B cell (primary cell): ENCODE measurements at regions not wholly inside any gene's neighbourhood (a gene's known extent, or its start where the extent isn't known, plus 50 kb on each side); places are given as distances from the start of the nearest gene placed in this dataset.

ENCODE experiments used
- ATAC-seq: fragments of 200-7000 bp; cut with Tn5 transposase; one replicate; pipeline ENCODE4 v1.10.0; 2021; ENCODE audit warnings: low read depth, mild to moderate bottlenecking, moderate number of reproducible peaks, moderate library complexity
- CTCF ChIA-PET: fragments of 350-600 bp; sonication (Branson Sonifier 250); formaldehyde crosslinking; loops from one replicate; lab custom pipeline; 2021; ENCODE audit warnings: antibody characterized with exemption, inconsistent platforms; lab: Charles Lee
- POLR2A ChIA-PET: fragments of 350-600 bp; sonication (Branson Sonifier 250); formaldehyde crosslinking; loops from one replicate; lab custom pipeline; 2021; ENCODE audit warnings: antibody characterized with exemption; lab: Charles Lee
- DNase-seq: peaks from one replicate; pipeline ENCODE4 v3.0.0; 2013
- H2AFZ ChIP-seq: 2 replicates; pipeline ENCODE4 v1.6.1; 2012; ENCODE audit warnings: mild to moderate bottlenecking, low read depth, low read length; ENCODE audit not compliant: insufficient read depth, poor library complexity, severe bottlenecking
- H3K27ac ChIP-seq, 2 donors: 1 replicate in 1 of 2; 2 replicates in 1 of 2; pipeline ENCODE4 v1.5.1; 2012 to 2013; ENCODE audit warnings: low read length in 2 of 2, mild to moderate bottlenecking in 2 of 2, moderate library complexity in 1 of 2
- H3K27me3 ChIP-seq, 4 experiments: fragments of 200-600 bp in 1 of 4; sonication (generic) in 1 of 4; replicated peaks in 1 of 4; 1 replicate in 2 of 4; 2 replicates in 2 of 4; pipeline versions ENCODE4 v1.6.1 to v1.7.0; 2013 to 2016; ENCODE audit warnings: low read length in 3 of 4, mild to moderate bottlenecking in 2 of 4, mixed read lengths in 1 of 4, moderate library complexity in 1 of 4; ENCODE audit not compliant: insufficient read depth in 4 of 4, control insufficient read depth in 3 of 4; ENCODE audit errors: control extremely low read depth in 1 of 4
- H3K36me3 ChIP-seq, 2 experiments: replicated peaks in 1 of 2; 1 replicate in 1 of 2; 2 replicates in 1 of 2; pipeline versions ENCODE4 v1.6.1 to v1.7.1; 2013; ENCODE audit warnings: low read length in 1 of 2; ENCODE audit not compliant: insufficient read depth in 2 of 2, control insufficient read depth in 1 of 2; ENCODE audit errors: control extremely low read depth in 1 of 2, extremely low read depth in 1 of 2
- H3K4me1 ChIP-seq, 2 donors: fragments of 200-600 bp in 1 of 2; sonication (generic) in 1 of 2; 1 replicate in 1 of 2; 2 replicates in 1 of 2; pipeline versions ENCODE4 v1.5.1 to v1.6.1; 2013 to 2017; ENCODE audit warnings: low read length in 2 of 2; ENCODE audit not compliant: control insufficient read depth in 2 of 2, insufficient read depth in 2 of 2
- H3K4me2 ChIP-seq: replicated peaks from 2 replicates; pipeline ENCODE3; 2012; ENCODE audit warnings: mild to moderate bottlenecking, low read depth, low read length; ENCODE audit not compliant: poor library complexity, severe bottlenecking
- H3K4me3 ChIP-seq, 5 experiments: fragments of 200-600 bp in 1 of 5; sonication (generic) in 1 of 5; 1 replicate in 3 of 5; 2 replicates in 2 of 5; pipeline versions ENCODE4 v1.5.1 to v1.7.0; 2011 to 2016; ENCODE audit warnings: low read length in 4 of 5, mild to moderate bottlenecking in 4 of 5, low read depth in 2 of 5, control low read depth in 1 of 5, moderate library complexity in 1 of 5; ENCODE audit not compliant: insufficient read depth in 1 of 5; ENCODE audit errors: control extremely low read depth in 1 of 5, extremely low read depth in 1 of 5
- H3K79me2 ChIP-seq: fragments of 200-600 bp; sonication (generic); one replicate; pipeline ENCODE4 v1.6.0; 2016; ENCODE audit warnings: low read length; ENCODE audit not compliant: control insufficient read depth, insufficient read depth
- H3K9ac ChIP-seq: fragments of 200-600 bp; sonication (generic); 2 replicates; pipeline ENCODE4 v1.6.1; 2017; ENCODE audit warnings: mild to moderate bottlenecking, low read length, moderate library complexity
- H3K9me3 ChIP-seq, 3 donors: one replicate each; pipeline versions ENCODE4 v1.6.1 to v1.7.1; 2013; ENCODE audit warnings: low read length in 2 of 3; ENCODE audit not compliant: control insufficient read depth in 2 of 3, insufficient read depth in 1 of 3; ENCODE audit errors: control extremely low read depth in 1 of 3
- H4K20me1 ChIP-seq: 2 replicates; pipeline ENCODE4 v1.6.0; 2012; ENCODE audit warnings: mild to moderate bottlenecking, low read length; ENCODE audit not compliant: insufficient read depth, control insufficient read depth, poor library complexity, severe bottlenecking
- H3K27ac Mint-ChIP-seq: one replicate; pipeline ENCODE4 v1.8.0; 2021; ENCODE audit warnings: mixed read lengths
- H3K27me3 Mint-ChIP-seq: one replicate; pipeline ENCODE4 v1.8.0; 2021; ENCODE audit warnings: mixed read lengths
- H3K4me1 Mint-ChIP-seq: one replicate; pipeline ENCODE4 v1.8.0; 2021; ENCODE audit warnings: mixed read lengths
- H3K4me3 Mint-ChIP-seq: one replicate; pipeline ENCODE4 v1.8.0; 2021; ENCODE audit warnings: mixed read lengths
- H3K9me3 Mint-ChIP-seq: one replicate; pipeline ENCODE4 v1.8.0; 2022; ENCODE audit warnings: mixed read lengths; ENCODE audit not compliant: insufficient read depth
- CTCF ChIP-seq: fragments of 200-600 bp; IDR thresholded peaks from one replicate; pipeline ENCODE4 v1.8.0; 2022; ENCODE audit warnings: antibody characterized with exemption, mild to moderate bottlenecking
- EZH2 ChIP-seq: IDR thresholded peaks from 2 replicates; pipeline ENCODE4 v1.6.1; 2012; ENCODE audit warnings: borderline replicate concordance, low read depth, mild to moderate bottlenecking, moderate library complexity, low read length; ENCODE audit not compliant: insufficient read depth, poor library complexity, severe bottlenecking
- WGBS: methylation state at CpG from one replicate; pipeline ENCODE4 v1.1.5; 2013; ENCODE audit warnings: missing lambda C conversion rate; ENCODE audit not compliant: insufficient coverage; 5-methylcytosine and 5-hydroxymethylcytosine counted together
- intact Hi-C: fragments of 100-400 bp; cut with micrococcal nuclease; formaldehyde crosslinking; loops from one replicate; pipeline ENCODE4 v1.10.0; 2022

GRCh38 chr4:116588783-116589182 is 496.6 kb downstream of the TRAM1L1 start:
- Histone ChIP-seq H3K9ac (no peak overlapping the region), H4K20me1 (no peaks in the 10 kb centered on the region), H3K27ac (no peak overlapping the region), H3K79me2 (no peaks in the 10 kb centered on the region), H3K4me2 (no peak overlapping the region), H3K36me3 (no peaks in the 10 kb centered on the region), H3K27me3 (no peaks in the 10 kb centered on the region), H2AFZ (no peak overlapping the region), H3K9me3 (no peaks in the 10 kb centered on the region), H3K4me1 (no peaks in the 10 kb centered on the region), H3K4me3 (no peak overlapping the region)
- no peak for ATAC-seq
- no peak for DNase-seq
- H3K4me1 Mint-ChIP-seq, result no peaks in the 10 kb centered on the region
- no peaks in the 10 kb centered on the region for H3K27me3 Mint-ChIP-seq
- POLR2A ChIA-PET, result no interaction called here
- CTCF ChIA-PET, result no interaction called here
- no peaks in the 10 kb centered on the region for H3K9me3 Mint-ChIP-seq
- intact Hi-C loops, result no loop called here
- H3K27ac Mint-ChIP-seq, result no peak overlapping the region
- H3K4me3 Mint-ChIP-seq, result no peak overlapping the region
- TF ChIP-seq EZH2 (no peak), CTCF (no peak)

GRCh38 chr4:116585246-116585645 is 500.1 kb downstream of the TRAM1L1 start:
- ChIA-PET CTCF (no interaction called here), POLR2A (no interaction called here)
- Mint-ChIP-seq H3K9me3 (no peaks in the 10 kb centered on the region), H3K4me3 (no peak overlapping the region), H3K27me3 (no peaks in the 10 kb centered on the region), H3K27ac (no peak overlapping the region), H3K4me1 (no peaks in the 10 kb centered on the region)
- Histone ChIP-seq H3K9ac (no peak overlapping the region), H3K27ac (no peak overlapping the region), H3K4me3 (no peak overlapping the region), H3K36me3 (no peaks in the 10 kb centered on the region), H3K4me1 (no peaks in the 10 kb centered on the region), H3K27me3 (no peaks in the 10 kb centered on the region), H2AFZ (no peak overlapping the region), H4K20me1 (no peaks in the 10 kb centered on the region), H3K9me3 (no peaks in the 10 kb centered on the region), H3K4me2 (no peak overlapping the region), H3K79me2 (no peaks in the 10 kb centered on the region)
- 31% methylated on average over 2 of the region's 3 CpGs for WGBS
- TF ChIP-seq CTCF (no peak), EZH2 (no peak)
- intact Hi-C loops, result no loop called here
- DNase-seq, result no peak
- no peak for ATAC-seq
